B cell (primary cell): ENCODE measurements at regions not wholly inside any gene's neighbourhood (a gene's known extent, or its start where the extent isn't known, plus 50 kb on each side); places are given as distances from the start of the nearest gene placed in this dataset.

ENCODE experiments used
- ATAC-seq: fragments of 200-7000 bp; cut with Tn5 transposase; one replicate; pipeline ENCODE4 v1.10.0; 2021; ENCODE audit warnings: low read depth, mild to moderate bottlenecking, moderate number of reproducible peaks, moderate library complexity
- CTCF ChIA-PET: fragments of 350-600 bp; sonication (Branson Sonifier 250); formaldehyde crosslinking; loops from one replicate; lab custom pipeline; 2021; ENCODE audit warnings: antibody characterized with exemption, inconsistent platforms; lab: Charles Lee
- POLR2A ChIA-PET: fragments of 350-600 bp; sonication (Branson Sonifier 250); formaldehyde crosslinking; loops from one replicate; lab custom pipeline; 2021; ENCODE audit warnings: antibody characterized with exemption; lab: Charles Lee
- DNase-seq: peaks from one replicate; pipeline ENCODE4 v3.0.0; 2013
- H2AFZ ChIP-seq: 2 replicates; pipeline ENCODE4 v1.6.1; 2012; ENCODE audit warnings: mild to moderate bottlenecking, low read depth, low read length; ENCODE audit not compliant: insufficient read depth, poor library complexity, severe bottlenecking
- H3K27ac ChIP-seq, 2 donors: 1 replicate in 1 of 2; 2 replicates in 1 of 2; pipeline ENCODE4 v1.5.1; 2012 to 2013; ENCODE audit warnings: low read length in 2 of 2, mild to moderate bottlenecking in 2 of 2, moderate library complexity in 1 of 2
- H3K27me3 ChIP-seq, 4 experiments: fragments of 200-600 bp in 1 of 4; sonication (generic) in 1 of 4; replicated peaks in 1 of 4; 1 replicate in 2 of 4; 2 replicates in 2 of 4; pipeline versions ENCODE4 v1.6.1 to v1.7.0; 2013 to 2016; ENCODE audit warnings: low read length in 3 of 4, mild to moderate bottlenecking in 2 of 4, mixed read lengths in 1 of 4, moderate library complexity in 1 of 4; ENCODE audit not compliant: insufficient read depth in 4 of 4, control insufficient read depth in 3 of 4; ENCODE audit errors: control extremely low read depth in 1 of 4
- H3K36me3 ChIP-seq, 2 experiments: replicated peaks in 1 of 2; 1 replicate in 1 of 2; 2 replicates in 1 of 2; pipeline versions ENCODE4 v1.6.1 to v1.7.1; 2013; ENCODE audit warnings: low read length in 1 of 2; ENCODE audit not compliant: insufficient read depth in 2 of 2, control insufficient read depth in 1 of 2; ENCODE audit errors: control extremely low read depth in 1 of 2, extremely low read depth in 1 of 2
- H3K4me1 ChIP-seq, 2 donors: fragments of 200-600 bp in 1 of 2; sonication (generic) in 1 of 2; 1 replicate in 1 of 2; 2 replicates in 1 of 2; pipeline versions ENCODE4 v1.5.1 to v1.6.1; 2013 to 2017; ENCODE audit warnings: low read length in 2 of 2; ENCODE audit not compliant: control insufficient read depth in 2 of 2, insufficient read depth in 2 of 2
- H3K4me2 ChIP-seq: replicated peaks from 2 replicates; pipeline ENCODE3; 2012; ENCODE audit warnings: mild to moderate bottlenecking, low read depth, low read length; ENCODE audit not compliant: poor library complexity, severe bottlenecking
- H3K4me3 ChIP-seq, 5 experiments: fragments of 200-600 bp in 1 of 5; sonication (generic) in 1 of 5; 1 replicate in 3 of 5; 2 replicates in 2 of 5; pipeline versions ENCODE4 v1.5.1 to v1.7.0; 2011 to 2016; ENCODE audit warnings: low read length in 4 of 5, mild to moderate bottlenecking in 4 of 5, low read depth in 2 of 5, control low read depth in 1 of 5, moderate library complexity in 1 of 5; ENCODE audit not compliant: insufficient read depth in 1 of 5; ENCODE audit errors: control extremely low read depth in 1 of 5, extremely low read depth in 1 of 5
- H3K79me2 ChIP-seq: fragments of 200-600 bp; sonication (generic); one replicate; pipeline ENCODE4 v1.6.0; 2016; ENCODE audit warnings: low read length; ENCODE audit not compliant: control insufficient read depth, insufficient read depth
- H3K9ac ChIP-seq: fragments of 200-600 bp; sonication (generic); 2 replicates; pipeline ENCODE4 v1.6.1; 2017; ENCODE audit warnings: mild to moderate bottlenecking, low read length, moderate library complexity
- H3K9me3 ChIP-seq, 3 donors: one replicate each; pipeline versions ENCODE4 v1.6.1 to v1.7.1; 2013; ENCODE audit warnings: low read length in 2 of 3; ENCODE audit not compliant: control insufficient read depth in 2 of 3, insufficient read depth in 1 of 3; ENCODE audit errors: control extremely low read depth in 1 of 3
- H4K20me1 ChIP-seq: 2 replicates; pipeline ENCODE4 v1.6.0; 2012; ENCODE audit warnings: mild to moderate bottlenecking, low read length; ENCODE audit not compliant: insufficient read depth, control insufficient read depth, poor library complexity, severe bottlenecking
- H3K27ac Mint-ChIP-seq: one replicate; pipeline ENCODE4 v1.8.0; 2021; ENCODE audit warnings: mixed read lengths
- H3K27me3 Mint-ChIP-seq: one replicate; pipeline ENCODE4 v1.8.0; 2021; ENCODE audit warnings: mixed read lengths
- H3K4me1 Mint-ChIP-seq: one replicate; pipeline ENCODE4 v1.8.0; 2021; ENCODE audit warnings: mixed read lengths
- H3K4me3 Mint-ChIP-seq: one replicate; pipeline ENCODE4 v1.8.0; 2021; ENCODE audit warnings: mixed read lengths
- H3K9me3 Mint-ChIP-seq: one replicate; pipeline ENCODE4 v1.8.0; 2022; ENCODE audit warnings: mixed read lengths; ENCODE audit not compliant: insufficient read depth
- CTCF ChIP-seq: fragments of 200-600 bp; IDR thresholded peaks from one replicate; pipeline ENCODE4 v1.8.0; 2022; ENCODE audit warnings: antibody characterized with exemption, mild to moderate bottlenecking
- EZH2 ChIP-seq: IDR thresholded peaks from 2 replicates; pipeline ENCODE4 v1.6.1; 2012; ENCODE audit warnings: borderline replicate concordance, low read depth, mild to moderate bottlenecking, moderate library complexity, low read length; ENCODE audit not compliant: insufficient read depth, poor library complexity, severe bottlenecking
- WGBS: methylation state at CpG from one replicate; pipeline ENCODE4 v1.1.5; 2013; ENCODE audit warnings: missing lambda C conversion rate; ENCODE audit not compliant: insufficient coverage; 5-methylcytosine and 5-hydroxymethylcytosine counted together
- intact Hi-C: fragments of 100-400 bp; cut with micrococcal nuclease; formaldehyde crosslinking; loops from one replicate; pipeline ENCODE4 v1.10.0; 2022

- Histone ChIP-seq H3K27ac (no peak overlapping the region), H3K79me2 (no peaks in the 10 kb centered on the region), H3K9ac (no peak overlapping the region), H3K4me1 (no peaks in the 10 kb centered on the region), H3K4me2 (no peak overlapping the region), H3K4me3 (no peak overlapping the region), H4K20me1 (no peaks in the 10 kb centered on the region), H3K36me3 (no peaks in the 10 kb centered on the region), H3K9me3 (no peaks in the 10 kb centered on the region), H2AFZ (no peak overlapping the region), H3K27me3 (no peaks in the 10 kb centered on the region)
- no peak for TF ChIP-seq CTCF
- no peak for TF ChIP-seq EZH2
- no peak overlapping the region for H3K27ac Mint-ChIP-seq
- H3K4me1 Mint-ChIP-seq: no peaks in the 10 kb centered on the region
- ATAC-seq (no peak), DNase-seq (no peak)
- H3K27me3 Mint-ChIP-seq: no peaks in the 10 kb centered on the region
- ChIA-PET POLR2A (no interaction called here), CTCF (interaction anchor here (1.4 kb wide), 1 partner anchor 13 kb away, joined by 3 read pairs; no protein-coding TSS in a partner anchor)
- no CpG with 5 or more reads among the region's 1 CpG for WGBS
- no peaks in the 10 kb centered on the region for H3K9me3 Mint-ChIP-seq
- intact Hi-C loops: no loop called here
- no peak overlapping the region for H3K4me3 Mint-ChIP-seq
Observed at GRCh38 chr3:56870436-56870835, 68.7 kb upstream of the ARHGEF3 start.

DNA sequence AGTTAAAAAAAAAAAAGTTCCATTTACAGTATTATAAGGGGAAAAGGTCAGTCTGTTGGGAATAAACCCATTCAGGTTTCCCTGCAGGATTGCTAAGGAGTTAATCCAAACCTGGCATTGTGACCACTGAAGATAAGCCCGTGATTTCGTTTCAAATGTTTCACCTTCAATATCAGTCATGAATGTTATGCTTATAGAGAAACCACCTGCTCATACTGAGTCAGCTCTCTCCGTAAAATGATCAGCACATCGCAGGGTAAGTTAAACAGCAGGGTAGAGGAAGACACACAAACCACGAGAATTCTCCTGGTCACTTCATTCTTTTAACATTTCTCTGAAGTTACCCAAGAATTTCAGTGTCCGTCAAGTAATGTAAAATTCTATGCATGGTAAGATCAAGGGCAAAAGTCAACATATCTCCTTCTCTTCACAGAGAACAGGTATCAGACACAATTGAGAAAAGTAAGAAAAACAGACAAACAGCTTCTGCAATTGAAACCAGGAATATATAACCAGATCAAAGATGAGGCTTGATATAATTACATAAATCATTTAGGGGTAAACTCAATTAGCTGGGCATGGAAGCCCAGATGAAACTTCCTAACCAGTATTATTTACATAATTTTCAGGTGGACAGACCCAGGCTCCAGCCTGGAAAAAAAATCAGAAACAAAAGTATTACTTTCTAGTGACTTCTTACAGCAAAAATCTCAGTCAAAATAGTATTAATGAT, 67.6 kb upstream of the ARHGEF3 start:
- H3K4me1 Mint-ChIP-seq: no peaks in the 10 kb centered on the region
- no peak overlapping the region for H3K4me3 ChIP-seq
- no peak overlapping the region for H2AFZ ChIP-seq
- ATAC-seq (no peak), DNase-seq (no peak)
- no peaks in the 10 kb centered on the region for H3K79me2 ChIP-seq
- H3K9me3 ChIP-seq: no peaks in the 10 kb centered on the region
- intact Hi-C loops: no loop called here
- H3K4me1 ChIP-seq: no peaks in the 10 kb centered on the region
- no peak overlapping the region for H3K4me2 ChIP-seq
- no peak overlapping the region for H3K27ac ChIP-seq
- no peaks in the 10 kb centered on the region for H3K9me3 Mint-ChIP-seq
- no peaks in the 10 kb centered on the region for H3K27me3 Mint-ChIP-seq
- H3K36me3 ChIP-seq: no peaks in the 10 kb centered on the region
- H3K4me3 Mint-ChIP-seq: no peak overlapping the region
- H4K20me1 ChIP-seq: no peaks in the 10 kb centered on the region
- H3K27me3 ChIP-seq: no peaks in the 10 kb centered on the region
- ChIA-PET CTCF (interaction anchor here (1.4 kb wide), 1 partner anchor 14 kb away, joined by 3 read pairs; no protein-coding TSS in a partner anchor), POLR2A (no interaction called here)
- no peak overlapping the region for H3K9ac ChIP-seq
- TF ChIP-seq EZH2 (no peak), CTCF (no peak)
- no peak overlapping the region for H3K27ac Mint-ChIP-seq
- WGBS: no CpG with 5 or more reads among the region's 6 CpGs
